Natural killer cell (primary cell): ENCODE measurements at regions not wholly inside any gene's neighbourhood (a gene's known extent, or its start where the extent isn't known, plus 50 kb on each side); places are given as distances from the start of the nearest gene placed in this dataset.

ENCODE experiments used
- ATAC-seq, 3 donors: fragments of 150-1000 bp in 2 of 3; fragments of 200-7000 bp in 1 of 3; cut with Tn5 transposase; 1 replicate in 1 of 3; 2 replicates in 2 of 3; pipeline ENCODE4 v1.10.0; 2021; ENCODE audit warnings: mild to moderate bottlenecking in 2 of 3, moderate library complexity in 2 of 3
- DNase-seq, 2 donors: peaks; one replicate each; pipeline versions ENCODE4 v3.0.0 to v3.0.0-alpha.2; 2013 to 2021; ENCODE audit warnings: mixed read lengths in 1 of 2
- H3K27ac ChIP-seq: one replicate; pipeline ENCODE4 v1.5.1; 2013; ENCODE audit warnings: mild to moderate bottlenecking, low read length
- H3K27me3 ChIP-seq: one replicate; pipeline ENCODE4 v1.6.1; 2013; ENCODE audit warnings: low read length; ENCODE audit not compliant: control insufficient read depth, insufficient read depth
- H3K36me3 ChIP-seq: one replicate; pipeline ENCODE4 v1.6.1; 2013; ENCODE audit warnings: low read length; ENCODE audit not compliant: control insufficient read depth, insufficient read depth
- H3K4me1 ChIP-seq: one replicate; pipeline ENCODE4 v1.6.1; 2013; ENCODE audit warnings: low read length; ENCODE audit not compliant: control insufficient read depth, insufficient read depth
- H3K4me3 ChIP-seq: one replicate; pipeline ENCODE4 v1.5.1; 2013; ENCODE audit warnings: low read length
- H3K9me3 ChIP-seq: one replicate; pipeline ENCODE4 v1.6.1; 2013; ENCODE audit warnings: low read length; ENCODE audit not compliant: control insufficient read depth, insufficient read depth
- H3K27ac Mint-ChIP-seq, 2 donors: one replicate each; pipeline ENCODE4 v1.8.0; 2022; ENCODE audit warnings: mild to moderate bottlenecking in 2 of 2, mixed read lengths in 2 of 2, moderate library complexity in 1 of 2
- H3K27me3 Mint-ChIP-seq, 2 donors: one replicate each; pipeline ENCODE4 v1.8.0; 2022; ENCODE audit warnings: low read depth in 2 of 2, mixed read lengths in 2 of 2
- H3K36me3 Mint-ChIP-seq: one replicate; pipeline ENCODE4 v1.8.0; 2022; ENCODE audit warnings: mixed read lengths
- H3K4me1 Mint-ChIP-seq, 2 donors: one replicate each; pipeline ENCODE4 v1.8.0; 2022; ENCODE audit warnings: mixed read lengths in 2 of 2
- H3K4me3 Mint-ChIP-seq: one replicate; pipeline ENCODE4 v1.8.0; 2022; ENCODE audit warnings: mild to moderate bottlenecking, moderate library complexity, mixed read lengths
- H3K9me3 Mint-ChIP-seq, 2 donors: one replicate each; pipeline ENCODE4 v1.8.0; 2022; ENCODE audit warnings: mixed read lengths in 2 of 2
- WGBS: methylation state at CpG from one replicate; pipeline ENCODE4 v1.1.7; 2013; ENCODE audit warnings: missing lambda C conversion rate; ENCODE audit not compliant: insufficient coverage; 5-methylcytosine and 5-hydroxymethylcytosine counted together
- intact Hi-C: fragments of 100-400 bp; cut with micrococcal nuclease; formaldehyde crosslinking; loops from one replicate; pipeline ENCODE4 v1.14.2; 2022
- TF ChIP-seq, protein P1 (sequence below): fragments of 200-600 bp; IDR thresholded peaks from one replicate; pipeline ENCODE4 v1.8.0; 2022; ENCODE audit warnings: antibody characterized with exemption

DNA sequence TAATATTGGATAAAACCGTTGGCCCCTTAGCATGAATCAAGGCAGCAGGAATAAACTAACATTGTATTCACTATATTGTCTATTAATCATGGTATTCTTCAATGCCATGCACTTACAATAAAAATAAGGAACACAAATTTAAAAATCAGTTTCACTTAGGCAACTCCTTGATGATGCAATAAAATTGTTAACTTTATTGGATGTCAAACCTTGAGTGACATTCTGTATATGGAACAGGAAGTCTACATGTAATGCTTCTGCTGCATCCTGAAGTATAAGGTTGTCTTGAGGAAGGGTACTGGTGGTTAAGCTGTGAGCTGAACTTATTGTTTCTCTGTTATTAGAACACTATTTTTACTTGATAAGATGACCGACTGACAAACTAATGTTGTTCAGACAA lies 605.5 kb downstream of the SATB2 start:
- no peak overlapping the region for H3K27ac Mint-ChIP-seq
- Histone ChIP-seq H3K27me3 (no peaks in the 10 kb centered on the region), H3K4me3 (no peak overlapping the region), H3K27ac (no peak overlapping the region), H3K4me1 (no peaks in the 10 kb centered on the region), H3K36me3 (no peaks in the 10 kb centered on the region), H3K9me3 (no peaks in the 10 kb centered on the region)
- H3K36me3 Mint-ChIP-seq, result no peaks in the 10 kb centered on the region
- intact Hi-C loops, result no loop called here
- no CpG with 5 or more reads among the region's 2 CpGs for WGBS
- no peaks in the 10 kb centered on the region for H3K27me3 Mint-ChIP-seq
- H3K4me3 Mint-ChIP-seq, result no peak overlapping the region
- DNase-seq (no peak), ATAC-seq (no peak)
- H3K4me1 Mint-ChIP-seq, result no peaks in the 10 kb centered on the region
- TF ChIP-seq, protein P1, sequence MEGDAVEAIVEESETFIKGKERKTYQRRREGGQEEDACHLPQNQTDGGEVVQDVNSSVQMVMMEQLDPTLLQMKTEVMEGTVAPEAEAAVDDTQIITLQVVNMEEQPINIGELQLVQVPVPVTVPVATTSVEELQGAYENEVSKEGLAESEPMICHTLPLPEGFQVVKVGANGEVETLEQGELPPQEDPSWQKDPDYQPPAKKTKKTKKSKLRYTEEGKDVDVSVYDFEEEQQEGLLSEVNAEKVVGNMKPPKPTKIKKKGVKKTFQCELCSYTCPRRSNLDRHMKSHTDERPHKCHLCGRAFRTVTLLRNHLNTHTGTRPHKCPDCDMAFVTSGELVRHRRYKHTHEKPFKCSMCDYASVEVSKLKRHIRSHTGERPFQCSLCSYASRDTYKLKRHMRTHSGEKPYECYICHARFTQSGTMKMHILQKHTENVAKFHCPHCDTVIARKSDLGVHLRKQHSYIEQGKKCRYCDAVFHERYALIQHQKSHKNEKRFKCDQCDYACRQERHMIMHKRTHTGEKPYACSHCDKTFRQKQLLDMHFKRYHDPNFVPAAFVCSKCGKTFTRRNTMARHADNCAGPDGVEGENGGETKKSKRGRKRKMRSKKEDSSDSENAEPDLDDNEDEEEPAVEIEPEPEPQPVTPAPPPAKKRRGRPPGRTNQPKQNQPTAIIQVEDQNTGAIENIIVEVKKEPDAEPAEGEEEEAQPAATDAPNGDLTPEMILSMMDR, result no peak
- peaks cover 10 to 12% of the 10 kb centered on the region in 2 donors for H3K9me3 Mint-ChIP-seq

- no peak overlapping the region for H3K4me3 ChIP-seq
- no peaks in the 10 kb centered on the region for H3K4me1 Mint-ChIP-seq
- peaks cover 6 to 9% of the 10 kb centered on the region in 2 donors for H3K9me3 Mint-ChIP-seq
- H3K4me1 ChIP-seq, result no peaks in the 10 kb centered on the region
- no peaks in the 10 kb centered on the region for H3K36me3 ChIP-seq
- H3K27me3 ChIP-seq, result no peaks in the 10 kb centered on the region
- ATAC-seq (no peak), DNase-seq (no peak)
- H3K27ac Mint-ChIP-seq, result no peak overlapping the region
- no peaks in the 10 kb centered on the region for H3K27me3 Mint-ChIP-seq
- H3K4me3 Mint-ChIP-seq, result no peak overlapping the region
- H3K36me3 Mint-ChIP-seq, result no peaks in the 10 kb centered on the region
- TF ChIP-seq, protein P1, result no peak
- no peak overlapping the region for H3K27ac ChIP-seq
- intact Hi-C loops, result no loop called here
- H3K9me3 ChIP-seq, result no peaks in the 10 kb centered on the region
Measured at GRCh38 chr2:198825534-198825933, 632.2 kb downstream of the SATB2 start.

DNA sequence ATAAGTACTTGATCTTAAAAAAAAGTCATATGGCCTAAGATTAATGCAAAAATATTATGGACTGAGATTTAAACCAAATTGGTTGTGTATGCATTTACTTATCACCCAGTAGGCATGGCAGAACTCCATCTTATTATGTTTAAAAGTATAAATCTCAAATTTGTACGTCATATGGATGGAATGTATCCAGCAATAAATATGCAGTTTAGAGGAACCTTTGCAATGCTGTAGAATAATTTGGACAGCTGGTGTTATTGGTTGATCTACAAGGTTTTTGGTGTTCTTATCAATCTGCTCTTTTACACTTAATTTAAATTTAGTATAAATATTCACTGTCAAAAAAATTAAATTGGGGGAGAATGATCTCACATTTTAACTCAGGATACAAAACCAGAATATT lies 640.2 kb downstream of the SATB2 start:
- no peaks in the 10 kb centered on the region for H3K27me3 Mint-ChIP-seq
- H3K36me3 Mint-ChIP-seq, result no peaks in the 10 kb centered on the region
- peaks cover 5 to 6% of the 10 kb centered on the region in 2 donors for H3K9me3 Mint-ChIP-seq
- Histone ChIP-seq H3K9me3 (no peaks in the 10 kb centered on the region), H3K4me1 (no peaks in the 10 kb centered on the region), H3K27ac (no peak overlapping the region), H3K27me3 (no peaks in the 10 kb centered on the region), H3K36me3 (no peaks in the 10 kb centered on the region), H3K4me3 (no peak overlapping the region)
- intact Hi-C loops, result no loop called here
- TF ChIP-seq, protein P1, result no peak
- no peaks in the 10 kb centered on the region for H3K4me1 Mint-ChIP-seq
- ATAC-seq, result no peak
- no peak overlapping the region for H3K27ac Mint-ChIP-seq
- DNase-seq, result no peak
- 33% methylated on average over 1 of the region's 1 CpG for WGBS
- no peak overlapping the region for H3K4me3 Mint-ChIP-seq

DNA sequence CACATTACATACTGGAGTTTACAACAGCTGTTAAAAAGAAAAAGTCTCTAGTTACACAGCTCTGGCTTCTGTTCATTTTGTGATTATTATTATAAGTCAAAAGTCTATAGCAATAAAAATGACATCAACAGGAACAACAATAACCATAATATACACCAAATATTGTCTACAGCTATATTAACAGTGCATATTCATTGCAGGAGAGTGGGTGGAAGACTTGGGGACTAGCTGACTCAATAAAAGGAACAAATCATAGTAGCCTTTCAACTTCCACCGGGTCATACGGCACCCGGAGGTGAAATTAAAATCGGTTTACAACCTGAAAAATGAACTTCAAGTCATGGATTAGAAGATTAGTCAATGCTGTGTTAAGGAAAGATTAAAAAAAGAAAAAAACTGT lies 642.1 kb downstream of the SATB2 start:
- Histone ChIP-seq H3K27me3 (no peaks in the 10 kb centered on the region), H3K27ac (no peak overlapping the region), H3K4me1 (no peaks in the 10 kb centered on the region), H3K9me3 (no peaks in the 10 kb centered on the region), H3K36me3 (no peaks in the 10 kb centered on the region), H3K4me3 (no peak overlapping the region)
- DNase-seq (no peak), ATAC-seq (no peak)
- Mint-ChIP-seq H3K36me3 (no peaks in the 10 kb centered on the region), H3K9me3 (peaks cover 0 to 5% of the 10 kb centered on the region in 2 donors), H3K27me3 (no peaks in the 10 kb centered on the region), H3K4me1 (no peaks in the 10 kb centered on the region), H3K4me3 (no peak overlapping the region), H3K27ac (no peak overlapping the region)
- TF ChIP-seq, protein P1, result no peak
- WGBS, result 96% methylated on average over 4 of the region's 4 CpGs
- intact Hi-C loops, result no loop called here
